HG02642 (cell line): ENCODE measurements at regions not wholly inside any gene's neighbourhood (a gene's known extent, or its start where the extent isn't known, plus 50 kb on each side); places are given as distances from the start of the nearest gene placed in this dataset.
"Not testable (repeated sequence)": the region's sequence is repeated elsewhere in the genome, so short reads cannot be mapped to it uniquely, and the experiment has no call there.

Experiments
- ATAC-seq: cut with Tn5 transposase; IDR thresholded peaks from one replicate; pipeline ENCODE4 v1.9.1; 2021; ENCODE audit warnings: mild to moderate bottlenecking; ENCODE audit not compliant: unreplicated experiment, poor library complexity

- ATAC-seq, result not testable (repeated sequence)
These were observed 193.0 kb downstream of the BCL2L11 start for GRCh38 chr2:111313711-111314110.

GRCh38 chr2:111315188-111315917 is 194.6 kb downstream of the BCL2L11 start:
- not testable (repeated sequence) for ATAC-seq

- not testable (repeated sequence) for ATAC-seq
These were observed 195.6 kb downstream of the BCL2L11 start for GRCh38 chr2:111316221-111316741.

- not testable (repeated sequence) for ATAC-seq
These were observed 196.3 kb downstream of the BCL2L11 start for GRCh38 chr2:111316881-111317549.

GRCh38 chr2:111319552-111319951 is 198.8 kb downstream of the BCL2L11 start:
- ATAC-seq, result not testable (repeated sequence)

- ATAC-seq, result not testable (repeated sequence)
These were observed 199.6 kb downstream of the BCL2L11 start for GRCh38 chr2:111320264-111320663.

- not testable (repeated sequence) for ATAC-seq
These were observed 200.3 kb downstream of the BCL2L11 start for GRCh38 chr2:111320965-111321364.

GRCh38 chr2:111323384-111323783 is 202.7 kb downstream of the BCL2L11 start:
- not testable (repeated sequence) for ATAC-seq

- not testable (repeated sequence) for ATAC-seq
These were observed 207.0 kb downstream of the BCL2L11 start for GRCh38 chr2:111327726-111328125.

- ATAC-seq, result not testable (repeated sequence)
These were observed 208.6 kb downstream of the BCL2L11 start for GRCh38 chr2:111329309-111329708.

- not testable (repeated sequence) for ATAC-seq
These were observed 210.5 kb downstream of the BCL2L11 start for GRCh38 chr2:111331099-111331724.

- ATAC-seq, result not testable (repeated sequence)
These were observed 214.7 kb downstream of the BCL2L11 start for GRCh38 chr2:111335220-111335907.

GRCh38 chr2:111338474-111338873 is 217.8 kb downstream of the BCL2L11 start:
- ATAC-seq, result not testable (repeated sequence)

- not testable (repeated sequence) for ATAC-seq
These were observed 218.8 kb downstream of the BCL2L11 start for GRCh38 chr2:111339476-111339875.

- not testable (repeated sequence) for ATAC-seq
These were observed 223.9 kb downstream of the BCL2L11 start for GRCh38 chr2:111344590-111344989.

- not testable (repeated sequence) for ATAC-seq
These were observed 224.7 kb downstream of the BCL2L11 start for GRCh38 chr2:111345439-111345838.

GRCh38 chr2:111346018-111346930 is 225.6 kb downstream of the BCL2L11 start:
- ATAC-seq, result not testable (repeated sequence)

GRCh38 chr2:111347695-111348094 is 227.0 kb downstream of the BCL2L11 start:
- not testable (repeated sequence) for ATAC-seq

- not testable (repeated sequence) for ATAC-seq
These were observed 227.6 kb downstream of the BCL2L11 start for GRCh38 chr2:111348316-111348715.
